Esophagus muscularis mucosa (tissue), 3 donors: ENCODE measurements at regions not wholly inside any gene's neighbourhood (a gene's known extent, or its start where the extent isn't known, plus 50 kb on each side); places are given as distances from the start of the nearest gene placed in this dataset.

Experiments
- CTCF ChIP-seq, 3 experiments: fragments of 200-600 bp in 2 of 3; fragments of 450-650 bp in 1 of 3; sonication (generic) in 2 of 3; IDR thresholded peaks; one replicate each; pipeline ENCODE4 v1.5.1; 2017 to 2019; ENCODE audit warnings: antibody characterized with exemption in 3 of 3, mild to moderate bottlenecking in 2 of 3, moderate library complexity in 1 of 3
- POLR2A ChIP-seq: fragments of 450-650 bp; IDR thresholded peaks from one replicate; pipeline ENCODE4 v1.6.1; 2017; ENCODE audit warnings: antibody characterized with exemption, moderate library complexity, mild to moderate bottlenecking, low read depth
- POLR2AphosphoS5 ChIP-seq, 2 donors: sonication (generic); formaldehyde crosslinking; IDR thresholded peaks; one replicate each; pipeline ENCODE4 v1.6.1; 2017; ENCODE audit warnings: antibody characterized with exemption in 2 of 2

GRCh38 chr3:20344400-20344959 lies 158.5 kb upstream of the SGO1 start:
- no peak for TF ChIP-seq CTCF (IDR thresholded peaks at IDR 0.05)
- TF ChIP-seq POLR2A: no peak
- TF ChIP-seq POLR2AphosphoS5 (IDR thresholded peaks at IDR 0.05): no peak
